Ovary (tissue), 3 donors: ENCODE measurements at regions not wholly inside any gene's neighbourhood (a gene's known extent, or its start where the extent isn't known, plus 50 kb on each side); places are given as distances from the start of the nearest gene placed in this dataset.

Source experiments
- POLR2A ChIP-seq: fragments of 450-650 bp; IDR thresholded peaks from one replicate; pipeline ENCODE4 v1.6.1; 2017; ENCODE audit warnings: antibody characterized with exemption, mild to moderate bottlenecking, moderate library complexity
- TF ChIP-seq, protein P1 (sequence below), 3 donors: fragments of 450-650 bp in 2 of 3; fragments of 200-600 bp in 1 of 3; IDR thresholded peaks; one replicate each; pipeline versions ENCODE4 v1.5.1 to v1.8.0; 2016 to 2022; ENCODE audit warnings: antibody characterized with exemption in 3 of 3, mild to moderate bottlenecking in 1 of 3
- donor health status: DM: no; HTN: no; CAD: no.

GRCh38 chr16:64419832-64420231 lies 702.0 kb downstream of the CDH11 start:
- TF ChIP-seq, protein P1, sequence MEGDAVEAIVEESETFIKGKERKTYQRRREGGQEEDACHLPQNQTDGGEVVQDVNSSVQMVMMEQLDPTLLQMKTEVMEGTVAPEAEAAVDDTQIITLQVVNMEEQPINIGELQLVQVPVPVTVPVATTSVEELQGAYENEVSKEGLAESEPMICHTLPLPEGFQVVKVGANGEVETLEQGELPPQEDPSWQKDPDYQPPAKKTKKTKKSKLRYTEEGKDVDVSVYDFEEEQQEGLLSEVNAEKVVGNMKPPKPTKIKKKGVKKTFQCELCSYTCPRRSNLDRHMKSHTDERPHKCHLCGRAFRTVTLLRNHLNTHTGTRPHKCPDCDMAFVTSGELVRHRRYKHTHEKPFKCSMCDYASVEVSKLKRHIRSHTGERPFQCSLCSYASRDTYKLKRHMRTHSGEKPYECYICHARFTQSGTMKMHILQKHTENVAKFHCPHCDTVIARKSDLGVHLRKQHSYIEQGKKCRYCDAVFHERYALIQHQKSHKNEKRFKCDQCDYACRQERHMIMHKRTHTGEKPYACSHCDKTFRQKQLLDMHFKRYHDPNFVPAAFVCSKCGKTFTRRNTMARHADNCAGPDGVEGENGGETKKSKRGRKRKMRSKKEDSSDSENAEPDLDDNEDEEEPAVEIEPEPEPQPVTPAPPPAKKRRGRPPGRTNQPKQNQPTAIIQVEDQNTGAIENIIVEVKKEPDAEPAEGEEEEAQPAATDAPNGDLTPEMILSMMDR (IDR thresholded peaks at IDR 0.05) = no peak
- no peak for TF ChIP-seq POLR2A
